ENCODE measurements at regions not wholly inside any gene's neighbourhood (a gene's known extent, or its start where the extent isn't known, plus 50 kb on each side); places are given as distances from the start of the nearest gene placed in this dataset.

DNA sequence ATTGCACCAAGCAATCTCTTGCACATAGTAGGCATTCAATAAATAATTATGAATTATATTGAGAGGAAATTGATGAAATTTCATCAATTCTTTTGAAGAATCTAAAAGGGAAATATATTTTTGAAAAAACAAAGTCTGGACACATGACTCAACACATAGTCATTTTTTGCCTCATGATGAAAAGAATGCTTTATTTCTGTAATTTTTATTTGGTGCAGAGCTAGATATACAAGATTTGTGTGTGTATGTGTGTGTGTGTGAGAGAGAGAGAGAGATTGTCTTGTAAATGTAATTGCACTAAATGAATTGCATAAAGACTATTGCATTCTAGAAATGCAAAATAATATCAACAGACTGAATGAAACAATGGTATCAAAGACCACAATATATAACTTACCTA, 206.2 kb upstream of the C1orf87 start:
- ChIA-PET POLR2A (ENCODE audit: unreplicated experiment) (no interaction called here), CTCF (no interaction called here)
- H3K27me3 ChIP-seq (ENCODE audit: insufficient read depth, low read depth) = no peaks in the 10 kb centered on the region
- no peak overlapping the region for H3K4me2 ChIP-seq
- no peak for DNase-seq
- no peaks in the 10 kb centered on the region for H3K9me3 ChIP-seq (ENCODE audit: insufficient read depth, low read depth)
- TF ChIP-seq, protein P1, sequence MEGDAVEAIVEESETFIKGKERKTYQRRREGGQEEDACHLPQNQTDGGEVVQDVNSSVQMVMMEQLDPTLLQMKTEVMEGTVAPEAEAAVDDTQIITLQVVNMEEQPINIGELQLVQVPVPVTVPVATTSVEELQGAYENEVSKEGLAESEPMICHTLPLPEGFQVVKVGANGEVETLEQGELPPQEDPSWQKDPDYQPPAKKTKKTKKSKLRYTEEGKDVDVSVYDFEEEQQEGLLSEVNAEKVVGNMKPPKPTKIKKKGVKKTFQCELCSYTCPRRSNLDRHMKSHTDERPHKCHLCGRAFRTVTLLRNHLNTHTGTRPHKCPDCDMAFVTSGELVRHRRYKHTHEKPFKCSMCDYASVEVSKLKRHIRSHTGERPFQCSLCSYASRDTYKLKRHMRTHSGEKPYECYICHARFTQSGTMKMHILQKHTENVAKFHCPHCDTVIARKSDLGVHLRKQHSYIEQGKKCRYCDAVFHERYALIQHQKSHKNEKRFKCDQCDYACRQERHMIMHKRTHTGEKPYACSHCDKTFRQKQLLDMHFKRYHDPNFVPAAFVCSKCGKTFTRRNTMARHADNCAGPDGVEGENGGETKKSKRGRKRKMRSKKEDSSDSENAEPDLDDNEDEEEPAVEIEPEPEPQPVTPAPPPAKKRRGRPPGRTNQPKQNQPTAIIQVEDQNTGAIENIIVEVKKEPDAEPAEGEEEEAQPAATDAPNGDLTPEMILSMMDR (conservative IDR thresholded peaks at IDR 0.05) = no peak
- TF ChIP-seq EZH2 (IDR thresholded peaks at IDR 0.05; ENCODE audit: low read depth) = no peak
- intact Hi-C loops (cut with micrococcal nuclease; ENCODE audit: unreplicated experiment) = loop anchor here (2.0 to 10.0 kb wide), 5 partner anchors 305 to 1573 kb away; no protein-coding TSS in a partner anchor
- no peaks in the 10 kb centered on the region for H3K9me2 ChIP-seq (ENCODE audit: insufficient read depth)
- H4K20me1 ChIP-seq (ENCODE audit: insufficient read depth) = no peaks in the 10 kb centered on the region
- no peaks in the 10 kb centered on the region for H3K36me3 ChIP-seq (ENCODE audit: low read depth)
- no peak overlapping the region for H2AFZ ChIP-seq
- H3K79me2 ChIP-seq (ENCODE audit: low read depth) = no peaks in the 10 kb centered on the region
- BruUV-seq (replicated peaks) = no TSS peak
- no peak overlapping the region for H3K27ac ChIP-seq
- no peaks in the 10 kb centered on the region for H3F3A ChIP-seq (ENCODE audit: insufficient read depth, low read depth)
- peaks cover 25% of the 10 kb centered on the region for H3K4me1 ChIP-seq (replicated peaks; ENCODE audit: insufficient read depth)
- no peak overlapping the region for H3K4me3 ChIP-seq

DNA sequence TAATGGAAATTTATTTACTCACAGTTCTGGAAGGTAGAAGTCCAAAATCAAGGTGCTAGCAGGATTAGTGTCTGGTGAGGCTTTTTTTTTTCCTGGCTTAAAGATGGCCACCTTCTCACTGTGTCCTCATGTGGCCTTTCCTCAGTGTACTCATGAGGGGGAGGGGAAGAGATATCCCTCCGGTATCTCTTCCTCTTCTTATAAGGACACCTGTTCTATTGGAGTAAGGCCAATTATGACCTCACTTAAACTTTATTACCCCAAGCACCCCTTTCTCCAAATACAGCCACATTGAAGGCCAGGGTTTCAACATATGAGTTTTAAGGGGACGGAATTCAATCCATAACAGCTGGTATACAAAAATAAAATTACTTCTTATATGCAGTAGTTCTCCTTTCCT, 203.7 kb upstream of the C1orf87 start:
- no peaks in the 10 kb centered on the region for H3K9me2 ChIP-seq (ENCODE audit: insufficient read depth)
- BruUV-seq (replicated peaks) = no TSS peak
- TF ChIP-seq, protein P1 (conservative IDR thresholded peaks at IDR 0.05) = no peak
- TF ChIP-seq EZH2 (IDR thresholded peaks at IDR 0.05; ENCODE audit: low read depth) = no peak
- no peak overlapping the region for H3K4me2 ChIP-seq
- no peaks in the 10 kb centered on the region for H3K36me3 ChIP-seq (ENCODE audit: low read depth)
- no peaks in the 10 kb centered on the region for H3K27me3 ChIP-seq (ENCODE audit: insufficient read depth, low read depth)
- H3F3A ChIP-seq (ENCODE audit: insufficient read depth, low read depth) = no peaks in the 10 kb centered on the region
- ChIA-PET POLR2A (ENCODE audit: unreplicated experiment) (no interaction called here), CTCF (no interaction called here)
- H3K4me1 ChIP-seq (replicated peaks; ENCODE audit: insufficient read depth) = peaks cover 18% of the 10 kb centered on the region
- no peak overlapping the region for H2AFZ ChIP-seq
- H3K27ac ChIP-seq = no peak overlapping the region
- DNase-seq = no peak
- no peaks in the 10 kb centered on the region for H4K20me1 ChIP-seq (ENCODE audit: insufficient read depth)
- H3K4me3 ChIP-seq = no peak overlapping the region
- H3K9me3 ChIP-seq (ENCODE audit: insufficient read depth, low read depth) = no peaks in the 10 kb centered on the region
- intact Hi-C loops (cut with micrococcal nuclease; ENCODE audit: unreplicated experiment) = no loop called here
- H3K79me2 ChIP-seq (ENCODE audit: low read depth) = no peaks in the 10 kb centered on the region

DNA sequence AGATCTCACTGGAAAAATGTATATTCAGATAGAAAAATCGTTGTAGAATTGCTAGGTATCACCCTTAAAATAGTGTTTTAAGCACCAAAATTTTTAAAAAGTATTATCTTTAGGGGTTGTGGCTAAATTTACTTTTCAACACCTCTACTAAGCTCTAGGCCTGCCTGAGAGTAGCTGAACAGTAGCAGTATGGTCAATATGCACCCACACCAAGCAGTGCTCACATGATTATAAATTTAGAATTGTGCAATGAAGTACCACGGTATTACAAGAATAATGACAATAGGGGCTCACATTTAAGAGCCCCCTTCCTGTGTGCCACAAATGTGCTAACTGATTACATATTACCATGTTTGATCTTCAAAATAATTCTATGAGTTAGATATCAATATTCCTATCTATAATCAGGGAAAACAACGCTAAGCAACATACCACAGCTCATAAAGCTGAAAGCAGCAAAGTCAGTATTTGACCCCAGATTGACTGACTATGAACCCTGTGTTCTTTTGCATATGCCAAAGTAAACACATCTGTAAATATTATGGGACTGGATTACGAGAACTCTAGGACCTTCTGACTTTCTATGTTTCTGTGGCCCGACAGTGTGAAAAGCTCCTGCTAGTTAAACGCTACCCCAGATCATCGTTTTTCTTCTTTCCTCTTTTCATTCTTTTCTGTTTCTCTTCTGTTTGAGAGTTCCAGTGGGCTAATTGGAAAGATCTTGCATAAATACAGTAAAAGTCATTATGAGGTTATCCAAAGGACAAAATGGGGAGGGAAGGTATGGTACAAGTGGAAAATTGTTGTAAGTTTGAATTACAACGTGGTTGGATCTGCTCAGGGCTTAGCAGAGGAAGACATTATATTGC, 201.1 kb upstream of the C1orf87 start:
- H3K36me3 ChIP-seq (ENCODE audit: low read depth) = no peaks in the 10 kb centered on the region
- H3K9me2 ChIP-seq (ENCODE audit: insufficient read depth) = no peaks in the 10 kb centered on the region
- CTCF ChIA-PET = no interaction called here
- no peak overlapping the region for H3K4me3 ChIP-seq
- H3K27ac ChIP-seq = no peak overlapping the region
- POLR2A ChIA-PET (ENCODE audit: unreplicated experiment) = no interaction called here
- H3K4me1 ChIP-seq (replicated peaks; ENCODE audit: insufficient read depth) = 0 out of 2 replicates have a peak, but pooled peaks cover 3% of the 10 kb centered on the region
- no TSS peak for BruUV-seq (replicated peaks)
- no peaks in the 10 kb centered on the region for H4K20me1 ChIP-seq (ENCODE audit: insufficient read depth)
- H3F3A ChIP-seq (ENCODE audit: insufficient read depth, low read depth) = no peaks in the 10 kb centered on the region
- intact Hi-C loops (cut with micrococcal nuclease; ENCODE audit: unreplicated experiment) = no loop called here
- no peak overlapping the region for H2AFZ ChIP-seq
- no peaks in the 10 kb centered on the region for H3K79me2 ChIP-seq (ENCODE audit: low read depth)
- H3K27me3 ChIP-seq (ENCODE audit: insufficient read depth, low read depth) = no peaks in the 10 kb centered on the region
- H3K4me2 ChIP-seq = no peak overlapping the region
- no peak for DNase-seq
- H3K9me3 ChIP-seq (ENCODE audit: insufficient read depth, low read depth) = no peaks in the 10 kb centered on the region
- TF ChIP-seq, protein P1 (conservative IDR thresholded peaks at IDR 0.05) = no peak
- TF ChIP-seq EZH2 (IDR thresholded peaks at IDR 0.05; ENCODE audit: low read depth) = no peak
